ENCODE measurements at regions not wholly inside any gene's neighbourhood (a gene's known extent, or its start where the extent isn't known, plus 50 kb on each side); places are given as distances from the start of the nearest gene placed in this dataset.

GRCh38 chr12:25368557-25368956 is 117.8 kb upstream of the KRAS start:
- H3K9me3 ChIP-seq = no peaks in the 10 kb centered on the region
- H3K27ac ChIP-seq = no peak overlapping the region
- ATAC-seq (no peak), DNase-seq (no peak)
- TF ChIP-seq POLR2A (IDR thresholded peaks at IDR 0.05) (no peak), CTCF (IDR thresholded peaks at IDR 0.05 in 4 of 5, conservative IDR thresholded peaks at IDR 0.05 in 1 of 5) (no peak)
- no peaks in the 10 kb centered on the region for H3K36me3 ChIP-seq
- no peaks in the 10 kb centered on the region for H3K27me3 ChIP-seq
- H3K4me3 ChIP-seq = no peak overlapping the region
- H3K4me1 ChIP-seq = no peaks in the 10 kb centered on the region
- intact Hi-C loops (cut with DNase I; ENCODE audit: low total_unique reads) (no loop called here), in situ Hi-C loops (cut with MboI; ENCODE audit: low sequenced_read_pairs in 4 of 4) (no loop called here)

GRCh38 chr12:25366122-25366521 is 115.4 kb upstream of the KRAS start:
- in situ Hi-C loops (cut with MboI; ENCODE audit: low sequenced_read_pairs in 4 of 4) (no loop called here), intact Hi-C loops (cut with DNase I; ENCODE audit: low total_unique reads) (no loop called here)
- Histone ChIP-seq H3K27me3 (no peaks in the 10 kb centered on the region), H3K27ac (no peak overlapping the region), H3K4me3 (no peak overlapping the region), H3K4me1 (no peaks in the 10 kb centered on the region), H3K9me3 (no peaks in the 10 kb centered on the region), H3K36me3 (no peaks in the 10 kb centered on the region)
- no peak for DNase-seq
- ATAC-seq = no peak
- TF ChIP-seq CTCF (IDR thresholded peaks at IDR 0.05 in 4 of 5, conservative IDR thresholded peaks at IDR 0.05 in 1 of 5) = no peak

GRCh38 chr12:25365340-25365730 is 114.6 kb upstream of the KRAS start:
- in situ Hi-C loops (cut with MboI; ENCODE audit: low sequenced_read_pairs in 4 of 4) = no loop called here
- no peaks in the 10 kb centered on the region for H3K27me3 ChIP-seq
- TF ChIP-seq CTCF (IDR thresholded peaks at IDR 0.05 in 4 of 5, conservative IDR thresholded peaks at IDR 0.05 in 1 of 5) (no peak), POLR2A (IDR thresholded peaks at IDR 0.05) (no peak)
- no peak for ATAC-seq
- no peaks in the 10 kb centered on the region for H3K36me3 ChIP-seq
- no peak overlapping the region for H3K4me3 ChIP-seq
- H3K27ac ChIP-seq = no peak overlapping the region
- DNase-seq = no peak
- no peaks in the 10 kb centered on the region for H3K9me3 ChIP-seq
- H3K4me1 ChIP-seq = no peaks in the 10 kb centered on the region
- intact Hi-C loops (cut with DNase I; ENCODE audit: low total_unique reads) = no loop called here

GRCh38 chr12:25364529-25365339 is 114.0 kb upstream of the KRAS start:
- H3K27me3 ChIP-seq = no peaks in the 10 kb centered on the region
- H3K4me1 ChIP-seq = no peaks in the 10 kb centered on the region
- ATAC-seq (no peak), DNase-seq (no peak)
- no peaks in the 10 kb centered on the region for H3K9me3 ChIP-seq
- intact Hi-C loops (cut with DNase I; ENCODE audit: low total_unique reads) = no loop called here
- TF ChIP-seq CTCF (IDR thresholded peaks at IDR 0.05 in 4 of 5, conservative IDR thresholded peaks at IDR 0.05 in 1 of 5) = no peak
- TF ChIP-seq POLR2A (IDR thresholded peaks at IDR 0.05) = no peak
- H3K36me3 ChIP-seq = no peaks in the 10 kb centered on the region
- no peak overlapping the region for H3K27ac ChIP-seq
- H3K4me3 ChIP-seq = no peak overlapping the region
- in situ Hi-C loops (cut with MboI; ENCODE audit: low sequenced_read_pairs in 4 of 4) = no loop called here

GRCh38 chr12:25362646-25363045 is 111.9 kb upstream of the KRAS start:
- H3K36me3 ChIP-seq = no peaks in the 10 kb centered on the region
- TF ChIP-seq CTCF (IDR thresholded peaks at IDR 0.05 in 4 of 5, conservative IDR thresholded peaks at IDR 0.05 in 1 of 5) = no peak
- no peak for TF ChIP-seq POLR2A (IDR thresholded peaks at IDR 0.05)
- ATAC-seq (no peak), DNase-seq (no peak)
- in situ Hi-C loops (cut with MboI; ENCODE audit: low sequenced_read_pairs in 4 of 4) (no loop called here), intact Hi-C loops (cut with DNase I; ENCODE audit: low total_unique reads) (no loop called here)
- no peaks in the 10 kb centered on the region for H3K4me1 ChIP-seq
- H3K27me3 ChIP-seq = no peaks in the 10 kb centered on the region
- no peak overlapping the region for H3K27ac ChIP-seq
- no peaks in the 10 kb centered on the region for H3K9me3 ChIP-seq
- no peak overlapping the region for H3K4me3 ChIP-seq

Measured in gastrocnemius medialis (tissue), 4 donors.